ENCODE measurements at regions not wholly inside any gene's neighbourhood (a gene's known extent, or its start where the extent isn't known, plus 50 kb on each side); places are given as distances from the start of the nearest gene placed in this dataset.
A peak's percentile ranks its signal among the peaks of the same experiment; 100 is the strongest.

- POLR2A ChIA-PET, result interaction anchor here (1.0 to 1.8 kb wide), 4 partner anchors 9 to 66 kb away, joined by 3 to 7 read pairs (median 4); no protein-coding TSS in a partner anchor
- Mint-ChIP-seq H3K27ac (no peak overlapping the region), H3K9me3 (no peaks in the 10 kb centered on the region), H3K4me3 (no peak overlapping the region), H3K27me3 (no peaks in the 10 kb centered on the region), H3K4me1 (ENCODE audit: low read depth) (peaks cover 34% of the 10 kb centered on the region), H3K36me3 (ENCODE audit: low read depth) (no peaks in the 10 kb centered on the region)
- H3K27ac ChIP-seq (ENCODE audit: low read depth in 1 of 2, low read length in 2 of 2), result no peak overlapping the region
- no peaks in the 10 kb centered on the region for H3K4me1 ChIP-seq (ENCODE audit: insufficient read depth, low read length)
- DNase-seq, result no peak
- no peaks in the 10 kb centered on the region for H3K27me3 ChIP-seq (ENCODE audit: control insufficient read depth in 1 of 2, insufficient read depth in 2 of 2, low read length in 2 of 2)
- no peaks in the 10 kb centered on the region for H3K9me3 ChIP-seq (ENCODE audit: control insufficient read depth in 1 of 2, insufficient read depth in 1 of 2, low read length in 2 of 2)
- intact Hi-C loops (cut with DNase I, micrococcal nuclease), result no loop called here
- CTCF ChIA-PET, result no interaction called here
- no peaks in the 10 kb centered on the region for H3K36me3 ChIP-seq (ENCODE audit: insufficient read depth, low read length)
- no peak for TF ChIP-seq CTCF (IDR thresholded peaks at IDR 0.05)
- no peak overlapping the region for H3K4me3 ChIP-seq (ENCODE audit: low read length)
- no peak for ATAC-seq (ENCODE audit: poor library complexity)
Observed at GRCh38 chr2:30323499-30323898, 92.2 kb downstream of the LBH start.

GRCh38 chr2:30324245-30324908 lies 93.0 kb downstream of the LBH start:
- Mint-ChIP-seq H3K9me3 (no peaks in the 10 kb centered on the region), H3K27me3 (no peaks in the 10 kb centered on the region), H3K36me3 (ENCODE audit: low read depth) (no peaks in the 10 kb centered on the region), H3K4me3 (no peak overlapping the region), H3K4me1 (ENCODE audit: low read depth) (peaks cover 34% of the 10 kb centered on the region), H3K27ac (no peak overlapping the region)
- H3K4me1 ChIP-seq (ENCODE audit: insufficient read depth, low read length), result no peaks in the 10 kb centered on the region
- H3K9me3 ChIP-seq (ENCODE audit: control insufficient read depth in 1 of 2, insufficient read depth in 1 of 2, low read length in 2 of 2), result no peaks in the 10 kb centered on the region
- ATAC-seq (ENCODE audit: poor library complexity), result no peak
- H3K27me3 ChIP-seq (ENCODE audit: control insufficient read depth in 1 of 2, insufficient read depth in 2 of 2, low read length in 2 of 2), result no peaks in the 10 kb centered on the region
- H3K27ac ChIP-seq (ENCODE audit: low read depth in 1 of 2, low read length in 2 of 2), result no peak overlapping the region
- TF ChIP-seq CTCF (IDR thresholded peaks at IDR 0.05), result no peak
- POLR2A ChIA-PET, result interaction anchor here (1.2 to 1.7 kb wide), 2 partner anchors 92 to 97 kb away, joined by 5 read pairs; no protein-coding TSS in a partner anchor
- H3K4me3 ChIP-seq (ENCODE audit: low read length), result no peak overlapping the region
- H3K36me3 ChIP-seq (ENCODE audit: insufficient read depth, low read length), result no peaks in the 10 kb centered on the region
- intact Hi-C loops (cut with DNase I, micrococcal nuclease), result no loop called here
- CTCF ChIA-PET, result no interaction called here
- no peak for DNase-seq

- peak overlapping the region; percentile 56 for H3K27ac Mint-ChIP-seq
Observed at GRCh38 chr2:30325600-30326328, 94.4 kb downstream of the LBH start.

More at GRCh38 chr2:30325600-30326328, 94.4 kb downstream of the LBH start:
- Histone ChIP-seq H3K36me3 (ENCODE audit: insufficient read depth, low read length) (no peaks in the 10 kb centered on the region), H3K4me3 (ENCODE audit: low read length) (no peak overlapping the region), H3K4me1 (ENCODE audit: insufficient read depth, low read length) (no peaks in the 10 kb centered on the region), H3K27me3 (ENCODE audit: control insufficient read depth in 1 of 2, insufficient read depth in 2 of 2, low read length in 2 of 2) (no peaks in the 10 kb centered on the region), H3K9me3 (ENCODE audit: control insufficient read depth in 1 of 2, insufficient read depth in 1 of 2, low read length in 2 of 2) (no peaks in the 10 kb centered on the region), H3K27ac (ENCODE audit: low read depth in 1 of 2, low read length in 2 of 2) (no peak overlapping the region)
- Mint-ChIP-seq H3K4me1 (ENCODE audit: low read depth) (peaks cover 27% of the 10 kb centered on the region), H3K9me3 (no peaks in the 10 kb centered on the region), H3K36me3 (ENCODE audit: low read depth) (no peaks in the 10 kb centered on the region), H3K4me3 (no peak overlapping the region), H3K27me3 (no peaks in the 10 kb centered on the region)
- ATAC-seq (ENCODE audit: poor library complexity) (peak; percentile 58), DNase-seq (peak in 1 of 14 experiments; percentile 29)
- ChIA-PET POLR2A (interaction anchor here (0.6 to 2.0 kb wide), 4 partner anchors 11 to 96 kb away, joined by 3 to 13 read pairs (median 4); no protein-coding TSS in a partner anchor), CTCF (no interaction called here)
- intact Hi-C loops (cut with DNase I, micrococcal nuclease), result no loop called here
- no peak for TF ChIP-seq CTCF (IDR thresholded peaks at IDR 0.05)

Data from CD4-positive, alpha-beta T cell (primary cell).